T-helper 1 cell treated with Interleukin-12 subunit alpha and Interleukin-12 subunit beta and Interleukin-4 antibody, amounts not matched to agents 30 ng/mL and 1 ng/mL, for 36 hours (primary cell): ENCODE measurements at regions not wholly inside any gene's neighbourhood (a gene's known extent, or its start where the extent isn't known, plus 50 kb on each side); places are given as distances from the start of the nearest gene placed in this dataset.

ENCODE experiments used
- intact Hi-C: fragments of 100-400 bp; cut with micrococcal nuclease; formaldehyde crosslinking; loops from one replicate; pipeline ENCODE4 v1.15.1; 2024

DNA sequence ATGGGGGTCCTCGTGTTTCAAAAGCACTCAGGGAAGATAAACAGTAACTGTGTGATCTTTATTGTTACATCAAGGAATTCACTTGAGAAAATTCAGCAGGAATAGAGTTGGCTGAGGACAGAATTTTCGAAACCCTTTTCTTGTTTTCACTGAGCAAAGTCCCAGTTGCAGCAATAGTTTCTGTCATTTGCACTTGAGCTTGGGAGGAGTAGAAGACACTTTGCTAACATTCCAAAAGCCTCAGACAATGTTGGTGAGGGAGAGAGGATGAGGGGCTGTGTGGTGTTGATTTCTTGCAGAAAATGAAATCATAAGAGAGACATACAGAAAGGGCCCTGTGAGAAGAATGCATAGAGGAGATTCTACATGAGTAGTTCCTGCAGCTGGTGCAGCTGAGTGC lies 151.9 kb upstream of the DIPK2B start:
- intact Hi-C loops: no loop called here

DNA sequence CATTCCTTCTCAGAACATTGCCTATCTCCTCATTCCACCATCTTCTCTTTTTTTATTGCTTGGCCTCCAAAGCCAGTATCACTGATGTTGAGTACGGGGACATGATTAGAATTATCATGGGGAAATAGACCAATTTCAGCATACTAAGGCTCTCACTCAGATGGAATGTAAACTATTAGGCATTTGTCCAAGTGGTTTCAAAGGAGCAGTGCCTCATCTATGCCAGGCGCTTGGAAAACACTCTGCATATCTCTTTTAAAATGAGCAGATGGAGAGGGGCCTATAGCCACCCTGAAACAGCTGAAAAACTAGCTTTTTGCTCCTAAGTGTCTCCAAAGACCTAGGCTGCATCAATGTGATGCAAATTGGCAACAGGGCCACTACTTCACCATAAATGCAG lies 150.8 kb upstream of the DIPK2B start:
- intact Hi-C loops: no loop called here

DNA sequence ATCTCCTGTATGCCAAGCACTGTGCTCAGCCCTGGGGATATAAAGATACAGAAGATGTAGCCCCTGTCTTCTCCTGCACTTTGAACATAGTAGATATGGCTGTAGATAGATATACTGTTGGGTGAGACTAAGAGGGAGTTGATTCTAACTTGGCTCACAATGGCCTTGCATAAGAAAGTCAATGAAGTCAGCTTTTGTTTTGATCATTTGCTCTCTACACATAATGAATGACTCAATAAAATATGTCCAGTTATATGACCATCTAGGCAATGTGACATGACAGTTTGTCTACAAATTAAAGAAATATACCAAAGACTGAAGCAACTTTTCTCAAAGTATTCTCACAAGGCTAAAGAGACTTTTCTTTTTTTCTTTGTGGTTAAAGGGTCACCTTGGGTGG lies 147.6 kb upstream of the DIPK2B start:
- intact Hi-C loops: no loop called here

DNA sequence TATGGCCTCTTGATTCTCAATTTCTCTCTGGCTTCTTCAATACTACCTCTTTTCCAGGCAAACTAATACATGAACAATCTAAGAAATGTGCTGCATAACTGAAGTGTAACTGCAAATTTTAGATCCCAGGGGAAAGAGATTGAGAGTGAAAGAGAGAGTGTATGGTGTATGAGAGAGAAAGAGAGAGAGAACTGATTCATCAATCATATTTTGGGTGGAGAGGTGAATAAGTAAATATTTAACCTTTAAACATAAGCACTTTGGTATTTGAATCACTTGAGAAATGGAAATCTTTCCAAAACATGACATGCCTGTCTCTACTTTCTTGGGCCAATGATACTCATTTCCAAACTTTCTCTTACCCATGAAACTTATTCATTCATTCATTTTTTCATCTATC lies 147.2 kb upstream of the DIPK2B start:
- intact Hi-C loops: no loop called here

DNA sequence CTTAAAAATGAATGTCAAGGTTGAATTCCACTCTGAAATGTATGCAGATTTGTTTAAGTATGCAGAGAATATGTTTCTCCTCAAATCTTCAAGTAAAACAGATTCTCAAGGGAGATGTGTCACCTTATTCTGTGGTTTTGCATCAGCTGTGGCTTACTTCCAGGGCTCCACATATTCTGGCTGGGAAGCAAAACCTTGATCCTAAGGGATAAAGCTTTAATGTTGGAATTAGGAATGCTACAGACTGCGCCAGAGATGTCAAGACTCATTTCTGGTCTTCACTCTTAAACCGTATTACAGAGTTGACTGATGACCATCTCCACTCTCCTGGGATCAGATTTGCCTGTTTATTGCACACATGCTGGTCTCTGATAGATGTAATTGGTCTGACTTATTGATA lies 143.9 kb upstream of the DIPK2B start:
- intact Hi-C loops: no loop called here

DNA sequence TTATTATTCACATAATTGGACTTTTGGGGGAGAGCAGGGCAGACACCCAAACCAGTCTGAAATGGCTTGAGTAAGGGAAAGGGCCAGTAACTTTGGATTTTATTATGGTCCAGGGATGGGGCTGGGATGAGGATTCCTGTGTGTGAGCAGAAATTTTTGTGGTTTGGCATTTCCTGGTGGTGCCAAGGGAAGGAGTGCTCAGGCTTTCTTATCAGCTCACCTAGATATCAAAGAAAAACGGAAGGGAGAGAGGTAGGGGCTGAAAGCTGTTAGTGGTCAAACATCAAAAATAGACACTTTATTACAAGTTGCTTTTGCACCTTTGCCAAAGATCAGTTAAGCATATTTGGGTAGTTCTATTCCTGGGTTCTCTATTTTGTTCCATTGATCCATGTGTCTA lies 128.5 kb upstream of the DIPK2B start:
- intact Hi-C loops: loop anchor here (10.0 kb wide), 1 partner anchor 1056 kb away; no protein-coding TSS in a partner anchor

DNA sequence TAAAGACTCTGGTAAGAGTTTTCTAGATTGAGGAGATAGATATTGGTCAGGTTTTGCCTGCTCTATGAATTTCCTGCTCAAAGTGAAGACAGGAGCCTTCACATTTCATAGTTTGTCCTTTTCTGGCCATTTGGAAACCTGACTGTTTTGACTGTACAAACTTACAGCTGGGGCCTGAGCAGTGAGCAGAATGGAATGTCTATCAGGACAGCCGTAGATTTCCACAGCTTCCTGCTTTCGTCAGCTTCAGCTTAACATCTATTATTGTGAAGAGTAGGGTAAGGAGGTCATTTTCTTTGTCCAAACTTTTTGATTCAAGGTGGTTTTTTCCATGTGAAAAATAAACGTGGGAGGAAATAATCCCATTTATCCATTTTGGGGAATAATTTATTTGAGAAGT lies 124.3 kb upstream of the DIPK2B start:
- intact Hi-C loops: loop anchor here (10.0 kb wide), 1 partner anchor 1060 kb away; no protein-coding TSS in a partner anchor

DNA sequence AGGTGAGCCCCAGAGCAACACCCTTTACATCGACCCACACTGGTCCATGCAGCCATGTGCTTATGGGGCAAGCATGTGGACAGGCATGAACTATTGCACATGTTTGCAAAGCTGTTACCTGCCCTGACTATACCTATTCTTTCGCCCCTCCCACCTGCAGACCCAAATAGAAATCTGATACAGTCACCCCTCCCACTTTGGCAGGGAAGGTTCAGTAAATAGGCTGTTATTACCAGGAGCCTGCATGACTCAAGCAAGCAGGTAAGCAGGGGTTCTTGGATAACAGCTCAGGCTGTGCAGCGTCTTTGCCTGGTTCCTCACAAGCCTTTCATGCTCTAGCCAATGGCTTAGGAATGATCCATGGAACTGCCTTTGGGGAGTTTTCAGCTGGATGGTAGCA lies 122.7 kb upstream of the DIPK2B start:
- intact Hi-C loops: loop anchor here (10.0 kb wide), 1 partner anchor 1061 kb away; no protein-coding TSS in a partner anchor

DNA sequence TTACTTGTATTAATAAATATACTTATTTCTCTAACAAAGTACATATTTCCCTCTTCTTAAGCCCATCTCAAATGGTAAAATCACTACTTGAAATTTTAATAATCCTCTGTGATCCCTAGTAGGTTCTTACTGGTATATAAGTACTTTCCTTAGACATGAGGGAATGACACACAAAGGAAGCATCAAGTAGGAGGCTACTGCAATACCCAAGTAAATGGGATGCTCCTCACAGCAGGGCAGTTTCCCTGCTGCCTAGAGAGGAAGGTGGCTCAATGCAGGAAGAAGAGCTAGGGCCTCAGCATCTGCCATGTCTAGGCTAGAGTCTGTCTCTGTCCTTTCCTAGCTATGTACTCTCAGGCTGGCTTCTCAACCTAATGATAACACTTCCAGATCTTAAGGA lies 122.1 kb upstream of the DIPK2B start:
- intact Hi-C loops: loop anchor here (1.0 to 10.0 kb wide), 2 partner anchors 520 to 1062 kb away; no protein-coding TSS in a partner anchor

DNA sequence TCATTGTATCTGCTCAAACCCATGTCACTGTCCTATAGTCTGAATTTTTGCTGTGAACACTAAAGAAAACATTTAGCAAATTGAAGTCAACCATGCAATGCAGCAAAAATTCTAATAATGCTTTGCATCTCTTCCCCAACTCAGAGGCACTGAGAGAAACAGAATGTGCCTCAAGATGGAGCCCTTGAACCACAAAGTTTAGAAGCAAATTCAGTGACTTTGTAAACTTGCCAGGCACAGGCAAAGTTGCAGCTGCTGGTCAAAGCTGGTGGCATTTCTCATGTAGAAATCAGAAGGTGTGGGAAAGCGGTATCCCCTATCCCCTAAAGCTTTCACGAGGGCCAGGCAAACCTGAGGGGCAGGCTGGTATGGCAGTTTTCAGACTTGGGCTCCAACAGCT lies 121.7 kb upstream of the DIPK2B start:
- intact Hi-C loops: loop anchor here (1.0 to 10.0 kb wide), 2 partner anchors 521 to 1062 kb away; no protein-coding TSS in a partner anchor

DNA sequence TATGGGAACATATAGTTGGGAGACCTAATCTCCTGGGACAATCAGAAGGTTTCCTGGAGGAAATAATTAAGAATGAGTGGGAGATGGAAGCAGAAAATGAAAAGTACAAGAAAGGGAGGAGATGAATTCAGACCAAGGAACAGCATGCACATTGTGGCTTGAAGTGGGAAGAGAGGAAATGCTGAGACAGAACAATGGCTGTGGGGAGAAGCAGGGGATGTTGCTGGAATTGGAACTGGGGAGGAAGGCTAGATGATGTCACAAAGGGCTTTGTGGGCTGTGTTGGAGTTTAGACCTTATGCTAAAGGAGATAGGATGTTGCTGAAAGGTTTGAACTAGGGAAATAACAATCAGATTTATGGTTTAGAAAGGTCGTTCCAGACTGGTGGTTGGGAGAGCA lies 119.5 kb upstream of the DIPK2B start:
- intact Hi-C loops: loop anchor here (10.0 kb wide), 1 partner anchor 1065 kb away; no protein-coding TSS in a partner anchor

DNA sequence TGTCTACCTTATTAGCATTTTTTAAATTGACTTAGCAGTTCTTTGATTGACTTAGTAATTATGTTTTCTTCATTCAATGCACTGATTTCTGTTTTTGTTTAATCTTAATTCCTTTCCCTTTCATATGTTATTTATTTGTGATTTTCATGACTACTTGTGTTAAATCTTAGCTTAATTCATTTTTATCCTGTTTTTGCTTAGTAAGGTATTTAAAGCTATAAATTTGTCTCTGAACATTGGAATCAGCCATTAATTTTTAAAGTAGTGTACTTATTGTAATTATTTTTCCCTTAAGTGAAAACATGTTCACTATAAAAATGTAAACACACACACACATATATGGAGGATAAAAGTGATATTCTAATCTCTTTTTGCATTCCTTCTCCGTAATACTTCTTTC lies 109.1 kb upstream of the DIPK2B start:
- intact Hi-C loops: no loop called here

DNA sequence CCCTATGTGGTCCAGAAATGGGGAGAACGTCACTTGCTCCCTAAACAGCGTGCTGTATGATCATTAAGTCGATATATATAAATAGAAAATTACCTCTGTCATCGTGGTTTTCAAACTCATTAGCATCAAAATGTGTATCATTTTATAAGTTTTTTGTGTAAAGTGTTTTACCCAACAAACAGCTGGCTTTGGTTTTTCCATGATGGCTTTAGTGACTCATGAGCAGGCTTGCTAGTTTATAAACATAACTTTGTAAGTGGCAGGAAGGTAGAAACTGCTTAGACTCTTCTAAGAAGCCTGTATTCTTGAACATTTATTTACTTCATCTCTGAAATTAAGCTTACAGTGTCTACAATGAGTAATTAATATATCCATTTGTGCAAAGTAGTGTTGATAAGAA lies 108.4 kb upstream of the DIPK2B start:
- intact Hi-C loops: no loop called here

DNA sequence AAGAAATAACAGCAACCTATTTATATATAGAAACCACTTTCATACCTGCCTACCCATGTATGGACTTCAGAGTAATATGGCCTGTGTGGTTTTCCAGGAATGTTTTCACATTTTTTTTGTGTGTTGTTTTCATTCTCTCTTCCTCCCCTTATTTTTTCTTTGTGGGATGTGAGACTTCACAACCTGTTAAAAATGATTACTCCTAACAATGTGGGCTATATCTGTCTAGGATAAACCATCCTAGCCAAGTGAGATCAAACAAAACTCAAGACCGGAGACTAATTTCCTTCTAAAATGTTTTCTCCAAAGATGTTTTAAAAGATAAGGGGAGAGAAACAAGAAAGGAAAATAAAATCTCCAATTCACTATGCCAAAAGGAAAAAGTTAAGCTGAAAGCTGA lies 106.1 kb upstream of the DIPK2B start:
- intact Hi-C loops: no loop called here

DNA sequence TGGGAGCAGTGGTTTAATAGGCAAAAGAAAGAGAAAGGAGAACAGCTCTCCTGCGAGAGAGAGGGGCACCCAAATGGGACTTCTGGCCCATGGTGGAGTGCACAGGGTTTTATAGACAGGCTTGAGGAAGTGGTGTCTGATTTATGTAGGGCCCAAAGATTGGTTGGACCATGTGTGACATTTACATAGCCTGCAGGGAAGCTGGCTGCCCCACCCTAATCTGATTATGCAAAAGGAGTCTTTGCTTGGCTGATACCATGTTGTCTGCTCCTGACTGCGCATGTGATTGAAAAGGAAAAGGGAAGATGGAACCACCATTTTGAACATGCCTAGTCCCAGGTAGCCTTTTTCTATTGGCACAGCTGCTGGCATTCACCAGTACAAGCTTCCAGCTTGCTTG lies 100.0 kb upstream of the DIPK2B start:
- intact Hi-C loops: no loop called here

DNA sequence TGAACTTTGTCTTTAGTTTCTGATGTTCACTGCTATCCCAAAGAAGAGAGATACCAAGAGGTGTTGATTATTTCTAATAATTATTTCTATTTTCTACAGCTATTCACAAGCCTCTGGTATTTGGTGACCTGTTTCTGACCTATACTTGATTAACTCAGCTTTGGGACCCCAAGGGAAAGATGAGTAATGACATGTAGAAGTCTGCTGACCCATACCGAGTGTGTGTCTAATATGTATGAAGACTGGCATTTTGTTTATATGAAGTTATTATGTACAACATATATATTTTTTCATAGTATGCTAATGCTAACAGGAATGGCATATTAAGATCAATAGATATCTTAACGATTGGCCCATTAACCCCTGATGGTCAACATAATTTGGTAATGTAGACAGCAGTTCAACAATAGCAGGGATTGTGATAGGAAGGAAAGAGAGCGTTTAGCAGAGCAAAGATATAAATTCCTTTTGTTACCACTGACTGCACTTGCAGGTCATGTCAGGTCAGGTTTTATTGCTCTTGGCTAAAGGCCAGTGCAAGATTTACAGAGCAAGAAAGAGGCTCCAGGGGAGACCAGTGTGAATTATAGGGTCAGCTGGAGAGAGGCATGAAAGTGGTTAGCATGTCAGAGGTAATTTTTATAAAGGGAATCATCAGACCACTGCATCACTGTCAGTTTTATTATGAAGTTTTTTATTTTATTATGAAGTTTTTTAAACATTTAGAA lies 94.7 kb upstream of the DIPK2B start:
- intact Hi-C loops: no loop called here

DNA sequence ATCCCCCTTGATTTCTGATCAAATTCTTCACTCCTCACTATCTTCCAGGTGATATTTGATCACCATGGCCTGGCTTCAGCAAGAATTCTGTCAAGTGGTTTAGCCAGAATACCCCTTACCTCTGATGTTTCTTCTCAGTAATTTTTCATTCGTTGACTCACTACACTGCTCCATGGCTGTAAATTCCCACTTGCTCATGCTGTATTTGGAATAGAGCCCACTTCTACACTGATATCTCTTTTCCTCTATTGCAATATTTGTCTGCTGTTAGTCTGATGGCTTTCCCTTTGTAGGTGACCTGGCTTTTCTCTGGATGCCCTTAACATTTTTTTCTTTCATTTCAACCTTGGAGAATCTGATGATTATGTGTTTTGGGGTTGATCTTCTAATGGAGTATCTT lies 73.9 kb upstream of the DIPK2B start:
- intact Hi-C loops: no loop called here

DNA sequence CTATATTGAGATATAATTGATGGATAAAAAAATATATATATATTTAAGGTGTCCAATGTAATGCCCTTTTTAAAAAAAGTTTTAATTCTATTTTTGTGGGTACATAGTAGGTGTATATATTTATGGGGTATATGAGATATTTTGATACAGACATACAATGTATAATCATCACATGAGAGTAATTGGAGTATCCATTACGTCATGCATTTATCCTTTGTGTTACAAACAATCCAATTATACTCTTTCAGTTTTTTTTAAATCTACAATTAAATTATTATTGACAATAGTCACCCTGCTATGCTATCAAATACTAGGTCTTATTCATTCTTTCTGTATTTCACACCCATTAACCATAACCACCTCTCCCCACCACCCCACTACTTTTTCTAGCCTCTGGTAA lies 66.3 kb upstream of the DIPK2B start:
- intact Hi-C loops: no loop called here

DNA sequence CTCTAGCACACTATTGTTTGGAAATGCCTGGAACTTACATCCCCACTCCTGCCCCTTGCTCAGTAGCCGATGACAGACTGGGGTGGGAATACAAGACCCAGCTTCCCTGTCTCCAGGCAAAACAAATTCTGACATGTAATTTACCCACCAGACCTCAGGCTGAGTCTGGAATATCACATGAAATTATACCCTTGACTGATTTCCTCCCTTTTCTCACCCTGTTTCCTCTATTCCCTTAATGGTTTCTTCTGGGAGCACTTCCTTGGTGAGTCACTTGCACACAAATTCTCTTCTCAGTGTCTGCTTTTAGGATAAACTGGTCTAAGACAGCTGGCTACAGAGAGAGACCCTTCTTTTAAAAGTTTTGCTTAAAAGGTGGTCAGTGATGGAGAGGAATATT lies 65.8 kb upstream of the DIPK2B start:
- intact Hi-C loops: no loop called here

DNA sequence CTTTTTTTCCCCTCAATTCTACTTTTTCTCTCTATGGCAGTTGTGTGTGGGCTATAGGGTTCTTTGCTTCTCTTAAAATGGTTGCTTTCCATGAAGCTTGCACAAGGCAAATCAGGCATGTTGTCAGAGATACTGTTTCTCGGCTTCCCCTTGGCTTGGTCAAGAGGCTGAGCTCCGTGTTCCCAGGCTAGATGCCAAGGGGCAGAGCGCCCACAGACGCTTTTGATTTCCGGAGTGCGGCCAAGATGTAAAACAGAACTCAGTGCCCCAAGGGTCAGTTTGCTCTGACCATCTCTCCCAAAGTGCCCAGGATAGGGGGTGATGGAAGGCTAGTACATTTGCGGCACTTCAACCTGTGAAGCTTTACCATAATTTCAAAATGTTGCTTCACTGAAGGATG lies 64.2 kb upstream of the DIPK2B start:
- intact Hi-C loops: no loop called here

DNA sequence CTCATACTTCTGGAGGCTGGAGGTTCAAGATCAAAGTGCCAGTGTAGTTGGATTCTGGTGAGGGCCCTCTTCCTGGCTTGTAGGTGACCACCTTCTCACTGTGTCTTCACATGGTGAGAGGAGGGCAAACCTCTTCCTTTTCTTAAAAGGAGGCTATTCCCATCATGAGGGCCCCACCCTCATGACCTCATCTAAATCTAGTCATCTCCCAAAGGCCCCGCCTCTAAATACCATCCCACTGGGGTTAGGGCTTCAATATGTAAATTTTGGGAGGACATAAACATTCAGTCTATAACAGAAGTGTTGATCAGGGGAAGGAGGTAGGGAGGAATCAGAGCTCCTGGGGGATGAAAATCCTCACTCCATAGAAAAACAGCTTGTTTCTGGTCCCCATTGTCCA lies 60.8 kb upstream of the DIPK2B start:
- intact Hi-C loops: no loop called here

DNA sequence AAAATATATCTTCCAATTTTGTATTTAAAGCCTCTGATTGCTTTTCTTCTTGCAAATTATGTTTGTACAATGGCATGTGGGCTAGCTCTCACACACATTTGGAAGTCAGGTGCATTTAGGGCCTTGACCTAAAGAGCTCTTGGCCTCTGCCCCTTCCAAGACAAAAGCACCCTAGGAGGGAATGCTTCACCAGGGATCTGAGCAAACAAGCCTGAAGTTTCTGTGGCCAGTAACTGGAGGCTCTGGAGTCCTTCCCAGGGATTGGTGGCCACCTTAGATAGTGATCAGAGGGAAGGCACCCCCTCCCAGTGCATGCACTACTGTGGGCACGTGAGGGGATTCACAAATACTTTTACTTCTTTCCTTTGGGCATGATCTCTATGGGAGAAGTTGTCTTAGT lies 60.3 kb upstream of the DIPK2B start:
- intact Hi-C loops: no loop called here

DNA sequence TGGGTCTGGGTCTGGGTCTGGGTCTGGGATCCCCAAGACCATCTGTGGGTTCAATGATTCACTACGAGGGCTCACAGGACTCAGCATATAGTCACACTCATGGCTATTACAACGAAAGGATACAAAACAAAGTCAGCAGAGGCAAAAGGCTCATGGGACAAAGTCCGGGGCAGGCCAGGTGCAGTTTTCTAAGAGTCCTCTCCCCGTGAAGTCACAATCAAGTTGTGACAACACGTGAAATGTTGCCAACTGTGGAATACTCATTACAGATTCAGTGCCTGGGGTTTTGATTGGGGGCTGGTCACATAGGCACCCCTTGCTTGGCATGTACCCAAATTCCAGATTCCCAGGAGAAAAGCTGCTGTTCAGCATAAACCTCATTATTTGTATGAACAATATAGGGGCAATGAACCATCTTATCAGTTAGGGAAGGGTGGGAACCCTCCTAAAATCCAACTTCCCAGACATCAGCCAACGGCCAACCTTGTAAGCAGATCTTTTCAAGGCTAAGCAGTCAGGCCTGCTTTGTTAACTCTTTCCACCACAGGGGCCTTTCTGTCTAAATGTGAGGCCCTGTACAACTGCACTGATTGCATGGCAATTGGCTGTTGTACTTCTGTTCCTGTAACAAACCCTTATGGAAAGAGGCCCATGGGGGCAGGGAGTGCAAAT lies 58.2 kb upstream of the DIPK2B start:
- intact Hi-C loops: no loop called here
